ENCODE measurements at regions not wholly inside any gene's neighbourhood (a gene's known extent, or its start where the extent isn't known, plus 50 kb on each side); places are given as distances from the start of the nearest gene placed in this dataset.

DNA sequence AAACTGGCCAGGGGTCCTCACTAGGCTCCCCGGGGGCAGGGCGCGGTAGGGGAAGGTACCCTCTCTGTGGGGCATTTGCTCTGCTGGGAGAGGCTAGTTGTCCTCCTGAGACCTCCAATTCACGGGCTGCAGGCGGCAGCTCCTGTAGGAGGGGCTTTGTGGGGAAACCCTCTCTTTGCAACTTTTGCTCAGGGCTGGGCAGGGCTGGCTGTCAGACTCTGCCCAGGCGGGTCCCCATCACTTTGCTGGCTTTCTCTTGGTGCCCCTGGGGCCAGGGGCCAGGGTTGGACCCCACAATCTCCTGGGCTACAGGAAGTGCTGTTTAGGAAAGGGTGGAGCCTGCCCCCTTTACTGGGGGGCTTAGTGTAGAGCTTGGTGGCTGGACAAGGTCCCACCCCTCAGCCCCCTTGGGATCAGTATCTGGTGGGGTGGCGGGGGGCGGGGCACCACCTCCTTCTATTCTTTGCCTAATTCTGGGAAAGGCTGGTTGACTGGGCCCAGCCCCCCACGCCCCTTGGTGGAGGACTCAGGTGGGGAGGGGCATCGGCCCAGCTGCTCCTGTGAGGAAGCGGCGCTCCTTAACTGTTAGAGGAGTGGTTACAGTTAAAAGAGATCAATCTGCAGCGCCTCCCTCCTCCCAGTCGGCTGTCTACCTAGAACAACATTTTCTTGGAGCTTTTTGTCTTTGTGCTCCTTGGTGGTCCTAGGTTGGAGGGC lies 918.7 kb downstream of the AACS start:
- no peak overlapping the region for H3K4me3 ChIP-seq (ENCODE audit: low read length)
- 0 out of 2 replicates have a peak, but pooled peaks cover 1% of the 10 kb centered on the region for H3K9me3 ChIP-seq (ENCODE audit: low read length)
- H3K4me2 ChIP-seq (ENCODE audit: low read length): no peak overlapping the region
- H3K36me3 ChIP-seq (ENCODE audit: low read depth, low read length): no peaks in the 10 kb centered on the region
- ChIA-PET POLR2A (ENCODE audit: unreplicated experiment) (no interaction called here), CTCF (no interaction called here)
- H3K4me1 ChIP-seq (ENCODE audit: insufficient read depth, low read length): no peaks in the 10 kb centered on the region
- intact Hi-C loops (cut with micrococcal nuclease): no loop called here
- no peaks in the 10 kb centered on the region for H3K9me2 ChIP-seq (replicated peaks; ENCODE audit: low read length)
- H2AFZ ChIP-seq (ENCODE audit: low read length): no peak overlapping the region
- no peak for DNase-seq
- H4K20me1 ChIP-seq (ENCODE audit: low read length): no peaks in the 10 kb centered on the region
- H3K27ac ChIP-seq (ENCODE audit: low read length): no peak overlapping the region
- no peak for TF ChIP-seq EZH2phosphoT487 (IDR thresholded peaks at IDR 0.05; ENCODE audit: borderline replicate concordance, low read length)
- no peak for TF ChIP-seq EZH2 (IDR thresholded peaks at IDR 0.05; ENCODE audit: low read length, unreplicated experiment)
- TF ChIP-seq, protein P1, sequence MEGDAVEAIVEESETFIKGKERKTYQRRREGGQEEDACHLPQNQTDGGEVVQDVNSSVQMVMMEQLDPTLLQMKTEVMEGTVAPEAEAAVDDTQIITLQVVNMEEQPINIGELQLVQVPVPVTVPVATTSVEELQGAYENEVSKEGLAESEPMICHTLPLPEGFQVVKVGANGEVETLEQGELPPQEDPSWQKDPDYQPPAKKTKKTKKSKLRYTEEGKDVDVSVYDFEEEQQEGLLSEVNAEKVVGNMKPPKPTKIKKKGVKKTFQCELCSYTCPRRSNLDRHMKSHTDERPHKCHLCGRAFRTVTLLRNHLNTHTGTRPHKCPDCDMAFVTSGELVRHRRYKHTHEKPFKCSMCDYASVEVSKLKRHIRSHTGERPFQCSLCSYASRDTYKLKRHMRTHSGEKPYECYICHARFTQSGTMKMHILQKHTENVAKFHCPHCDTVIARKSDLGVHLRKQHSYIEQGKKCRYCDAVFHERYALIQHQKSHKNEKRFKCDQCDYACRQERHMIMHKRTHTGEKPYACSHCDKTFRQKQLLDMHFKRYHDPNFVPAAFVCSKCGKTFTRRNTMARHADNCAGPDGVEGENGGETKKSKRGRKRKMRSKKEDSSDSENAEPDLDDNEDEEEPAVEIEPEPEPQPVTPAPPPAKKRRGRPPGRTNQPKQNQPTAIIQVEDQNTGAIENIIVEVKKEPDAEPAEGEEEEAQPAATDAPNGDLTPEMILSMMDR (conservative IDR thresholded peaks at IDR 0.05; ENCODE audit: low read depth, low read length): no peak
- H3K79me2 ChIP-seq (ENCODE audit: low read length): no peaks in the 10 kb centered on the region
- peaks cover 32% of the 10 kb centered on the region for H3K27me3 ChIP-seq (ENCODE audit: low read length)
- H3F3A ChIP-seq (ENCODE audit: low read length, unreplicated experiment): no peaks in the 10 kb centered on the region
- BruUV-seq (replicated peaks): no TSS peak
- ATAC-seq: no peak
- H3K9ac ChIP-seq (ENCODE audit: low read length): no peak overlapping the region

DNA sequence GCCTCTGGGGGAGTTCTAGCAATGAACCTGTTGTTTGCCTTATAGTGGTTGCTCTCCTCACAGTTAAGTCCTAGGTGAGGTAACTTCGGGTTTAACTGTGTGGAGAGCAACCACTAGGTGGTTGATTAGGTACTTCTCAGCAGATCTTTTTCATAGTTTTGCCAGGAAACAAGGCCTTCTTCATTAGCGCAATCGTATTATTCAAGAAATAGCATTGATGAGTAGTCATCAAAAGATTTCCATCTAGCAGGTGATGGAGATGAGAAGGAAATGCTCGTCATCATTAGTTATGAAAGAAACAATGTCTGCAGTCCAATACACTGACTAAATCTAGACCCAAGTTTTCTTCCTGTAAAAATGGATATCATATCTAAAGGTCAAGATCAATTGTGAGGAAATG lies 923.3 kb downstream of the AACS start:
- peaks cover 23% of the 10 kb centered on the region for H3K27me3 ChIP-seq (ENCODE audit: low read length)
- no peaks in the 10 kb centered on the region for H3K4me1 ChIP-seq (ENCODE audit: insufficient read depth, low read length)
- intact Hi-C loops (cut with micrococcal nuclease): no loop called here
- no peak for ATAC-seq
- no peak overlapping the region for H3K27ac ChIP-seq (ENCODE audit: low read length)
- ChIA-PET POLR2A (ENCODE audit: unreplicated experiment) (no interaction called here), CTCF (no interaction called here)
- H2AFZ ChIP-seq (ENCODE audit: low read length): no peak overlapping the region
- TF ChIP-seq, protein P1 (conservative IDR thresholded peaks at IDR 0.05; ENCODE audit: low read depth, low read length): no peak
- TF ChIP-seq EZH2 (IDR thresholded peaks at IDR 0.05; ENCODE audit: low read length, unreplicated experiment) (no peak), EZH2phosphoT487 (IDR thresholded peaks at IDR 0.05; ENCODE audit: borderline replicate concordance, low read length) (no peak)
- H4K20me1 ChIP-seq (ENCODE audit: low read length): no peaks in the 10 kb centered on the region
- H3K4me2 ChIP-seq (ENCODE audit: low read length): no peak overlapping the region
- H3K36me3 ChIP-seq (ENCODE audit: low read depth, low read length): no peaks in the 10 kb centered on the region
- H3K9me2 ChIP-seq (replicated peaks; ENCODE audit: low read length): no peaks in the 10 kb centered on the region
- H3K9me3 ChIP-seq (ENCODE audit: low read length): 0 out of 2 replicates have a peak, but pooled peaks cover 5% of the 10 kb centered on the region
- BruUV-seq (replicated peaks): no TSS peak
- no peak for DNase-seq
- no peak overlapping the region for H3K9ac ChIP-seq (ENCODE audit: low read length)
- H3K4me3 ChIP-seq (ENCODE audit: low read length): no peak overlapping the region
- H3K79me2 ChIP-seq (ENCODE audit: low read length): no peaks in the 10 kb centered on the region
- no peaks in the 10 kb centered on the region for H3F3A ChIP-seq (ENCODE audit: low read length, unreplicated experiment)

DNA sequence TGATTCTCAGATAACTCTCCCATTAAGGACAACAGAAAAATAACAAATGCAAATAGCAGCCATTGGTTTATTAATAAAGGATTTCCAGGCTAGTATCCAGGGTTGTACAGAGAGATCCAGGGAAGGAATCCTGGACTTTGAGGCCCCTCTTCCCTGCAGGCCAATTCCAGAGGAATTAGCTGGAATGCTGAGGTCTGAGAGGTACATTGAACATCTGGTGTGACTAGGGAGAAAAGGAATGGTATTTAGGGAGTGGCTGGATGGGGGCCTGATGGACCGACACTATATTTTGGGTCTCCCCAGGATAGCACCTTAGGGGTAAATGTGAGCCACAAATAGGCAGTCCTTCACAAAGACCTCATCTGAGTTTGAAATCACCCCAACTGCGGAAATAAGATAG lies 924.5 kb downstream of the AACS start:
- intact Hi-C loops (cut with micrococcal nuclease): no loop called here
- no peak for TF ChIP-seq EZH2phosphoT487 (IDR thresholded peaks at IDR 0.05; ENCODE audit: borderline replicate concordance, low read length)
- TF ChIP-seq, protein P1 (conservative IDR thresholded peaks at IDR 0.05; ENCODE audit: low read depth, low read length): no peak
- no peak for TF ChIP-seq EZH2 (IDR thresholded peaks at IDR 0.05; ENCODE audit: low read length, unreplicated experiment)
- CTCF ChIA-PET: no interaction called here
- Histone ChIP-seq H3K4me3 (ENCODE audit: low read length) (no peak overlapping the region), H3K36me3 (ENCODE audit: low read depth, low read length) (no peaks in the 10 kb centered on the region), H3K9ac (ENCODE audit: low read length) (no peak overlapping the region), H2AFZ (ENCODE audit: low read length) (no peak overlapping the region), H3K79me2 (ENCODE audit: low read length) (no peaks in the 10 kb centered on the region), H3K27me3 (ENCODE audit: low read length) (peaks cover 14% of the 10 kb centered on the region; the same call in 1 of the 2 replicates), H4K20me1 (ENCODE audit: low read length) (no peaks in the 10 kb centered on the region), H3K4me1 (ENCODE audit: insufficient read depth, low read length) (no peaks in the 10 kb centered on the region), H3K9me2 (replicated peaks; ENCODE audit: low read length) (no peaks in the 10 kb centered on the region), H3K4me2 (ENCODE audit: low read length) (no peak overlapping the region), H3K9me3 (ENCODE audit: low read length) (0 out of 2 replicates have a peak, but pooled peaks cover 9% of the 10 kb centered on the region), H3F3A (ENCODE audit: low read length, unreplicated experiment) (no peaks in the 10 kb centered on the region), H3K27ac (ENCODE audit: low read length) (no peak overlapping the region)
- DNase-seq (no peak), ATAC-seq (no peak)
- POLR2A ChIA-PET (ENCODE audit: unreplicated experiment): no interaction called here
- no TSS peak for BruUV-seq (replicated peaks)

Data from PC-3 (cell line).